ENCODE measurements at regions not wholly inside any gene's neighbourhood (a gene's known extent, or its start where the extent isn't known, plus 50 kb on each side); places are given as distances from the start of the nearest gene placed in this dataset.

GRCh38 chr11:134727204-134727603 lies 315.2 kb upstream of the B3GAT1 start:
- no peak for TF ChIP-seq PRDM1 (tag by site-specific recombination; IDR thresholded peaks at IDR 0.05)
- TF ChIP-seq ZNF585B (tag by site-specific recombination; IDR thresholded peaks at IDR 0.05), result no peak
- no peak for TF ChIP-seq ZNF785 (tag by site-specific recombination; IDR thresholded peaks at IDR 0.05)
- no peak for TF ChIP-seq CTCF (tag by site-specific recombination; IDR thresholded peaks at IDR 0.05)
- no peak for TF ChIP-seq TCF7L2 (IDR thresholded peaks at IDR 0.05; ENCODE audit: borderline replicate concordance, low read depth, low read length)
- TF ChIP-seq, protein P1, sequence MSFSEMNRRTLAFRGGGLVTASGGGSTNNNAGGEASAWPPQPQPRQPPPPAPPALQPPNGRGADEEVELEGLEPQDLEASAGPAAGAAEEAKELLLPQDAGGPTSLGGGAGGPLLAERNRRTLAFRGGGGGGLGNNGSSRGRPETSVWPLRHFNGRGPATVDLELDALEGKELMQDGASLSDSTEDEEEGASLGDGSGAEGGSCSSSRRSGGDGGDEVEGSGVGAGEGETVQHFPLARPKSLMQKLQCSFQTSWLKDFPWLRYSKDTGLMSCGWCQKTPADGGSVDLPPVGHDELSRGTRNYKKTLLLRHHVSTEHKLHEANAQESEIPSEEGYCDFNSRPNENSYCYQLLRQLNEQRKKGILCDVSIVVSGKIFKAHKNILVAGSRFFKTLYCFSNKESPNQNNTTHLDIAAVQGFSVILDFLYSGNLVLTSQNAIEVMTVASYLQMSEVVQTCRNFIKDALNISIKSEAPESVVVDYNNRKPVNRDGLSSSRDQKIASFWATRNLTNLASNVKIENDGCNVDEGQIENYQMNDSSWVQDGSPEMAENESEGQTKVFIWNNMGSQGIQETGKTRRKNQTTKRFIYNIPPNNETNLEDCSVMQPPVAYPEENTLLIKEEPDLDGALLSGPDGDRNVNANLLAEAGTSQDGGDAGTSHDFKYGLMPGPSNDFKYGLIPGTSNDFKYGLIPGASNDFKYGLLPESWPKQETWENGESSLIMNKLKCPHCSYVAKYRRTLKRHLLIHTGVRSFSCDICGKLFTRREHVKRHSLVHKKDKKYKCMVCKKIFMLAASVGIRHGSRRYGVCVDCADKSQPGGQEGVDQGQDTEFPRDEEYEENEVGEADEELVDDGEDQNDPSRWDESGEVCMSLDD (tag by site-specific recombination; IDR thresholded peaks at IDR 0.05), result no peak
- TF ChIP-seq, protein P2, sequence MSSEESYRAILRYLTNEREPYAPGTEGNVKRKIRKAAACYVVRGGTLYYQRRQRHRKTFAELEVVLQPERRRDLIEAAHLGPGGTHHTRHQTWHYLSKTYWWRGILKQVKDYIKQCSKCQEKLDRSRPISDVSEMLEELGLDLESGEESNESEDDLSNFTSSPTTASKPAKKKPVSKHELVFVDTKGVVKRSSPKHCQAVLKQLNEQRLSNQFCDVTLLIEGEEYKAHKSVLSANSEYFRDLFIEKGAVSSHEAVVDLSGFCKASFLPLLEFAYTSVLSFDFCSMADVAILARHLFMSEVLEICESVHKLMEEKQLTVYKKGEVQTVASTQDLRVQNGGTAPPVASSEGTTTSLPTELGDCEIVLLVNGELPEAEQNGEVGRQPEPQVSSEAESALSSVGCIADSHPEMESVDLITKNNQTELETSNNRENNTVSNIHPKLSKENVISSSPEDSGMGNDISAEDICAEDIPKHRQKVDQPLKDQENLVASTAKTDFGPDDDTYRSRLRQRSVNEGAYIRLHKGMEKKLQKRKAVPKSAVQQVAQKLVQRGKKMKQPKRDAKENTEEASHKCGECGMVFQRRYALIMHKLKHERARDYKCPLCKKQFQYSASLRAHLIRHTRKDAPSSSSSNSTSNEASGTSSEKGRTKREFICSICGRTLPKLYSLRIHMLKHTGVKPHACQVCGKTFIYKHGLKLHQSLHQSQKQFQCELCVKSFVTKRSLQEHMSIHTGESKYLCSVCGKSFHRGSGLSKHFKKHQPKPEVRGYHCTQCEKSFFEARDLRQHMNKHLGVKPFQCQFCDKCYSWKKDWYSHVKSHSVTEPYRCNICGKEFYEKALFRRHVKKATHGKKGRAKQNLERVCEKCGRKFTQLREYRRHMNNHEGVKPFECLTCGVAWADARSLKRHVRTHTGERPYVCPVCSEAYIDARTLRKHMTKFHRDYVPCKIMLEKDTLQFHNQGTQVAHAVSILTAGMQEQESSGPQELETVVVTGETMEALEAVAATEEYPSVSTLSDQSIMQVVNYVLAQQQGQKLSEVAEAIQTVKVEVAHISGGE (tag by site-specific recombination; conservative IDR thresholded peaks at IDR 0.05; ENCODE audit: low read depth), result no peak
- TF ChIP-seq ZNF398 (tag by site-specific recombination; IDR thresholded peaks at IDR 0.05), result no peak
- TF ChIP-seq ZNF138 (tag by site-specific recombination; IDR thresholded peaks at IDR 0.05; ENCODE audit: borderline replicate concordance), result no peak
- no peak for TF ChIP-seq REST (tag by site-specific recombination; IDR thresholded peaks at IDR 0.05)
- no peak for TF ChIP-seq OVOL3 (tag by site-specific recombination; IDR thresholded peaks at IDR 0.05)
- no peak for TF ChIP-seq MYNN (tag by site-specific recombination; IDR thresholded peaks at IDR 0.05; ENCODE audit: borderline replicate concordance)

All from HEK293 (cell line).